Activated T-cell treated with anti-CD3 and anti-CD28 coated beads, Interleukin-2, amount 50 U/mL, for 48 hours (primary cell): ENCODE measurements at regions not wholly inside any gene's neighbourhood (a gene's known extent, or its start where the extent isn't known, plus 50 kb on each side); places are given as distances from the start of the nearest gene placed in this dataset.

ENCODE experiments used
- DNase-seq, 2 experiments: peaks; one replicate each; pipeline ENCODE4 v3.0.0-alpha.2; 2020

DNA sequence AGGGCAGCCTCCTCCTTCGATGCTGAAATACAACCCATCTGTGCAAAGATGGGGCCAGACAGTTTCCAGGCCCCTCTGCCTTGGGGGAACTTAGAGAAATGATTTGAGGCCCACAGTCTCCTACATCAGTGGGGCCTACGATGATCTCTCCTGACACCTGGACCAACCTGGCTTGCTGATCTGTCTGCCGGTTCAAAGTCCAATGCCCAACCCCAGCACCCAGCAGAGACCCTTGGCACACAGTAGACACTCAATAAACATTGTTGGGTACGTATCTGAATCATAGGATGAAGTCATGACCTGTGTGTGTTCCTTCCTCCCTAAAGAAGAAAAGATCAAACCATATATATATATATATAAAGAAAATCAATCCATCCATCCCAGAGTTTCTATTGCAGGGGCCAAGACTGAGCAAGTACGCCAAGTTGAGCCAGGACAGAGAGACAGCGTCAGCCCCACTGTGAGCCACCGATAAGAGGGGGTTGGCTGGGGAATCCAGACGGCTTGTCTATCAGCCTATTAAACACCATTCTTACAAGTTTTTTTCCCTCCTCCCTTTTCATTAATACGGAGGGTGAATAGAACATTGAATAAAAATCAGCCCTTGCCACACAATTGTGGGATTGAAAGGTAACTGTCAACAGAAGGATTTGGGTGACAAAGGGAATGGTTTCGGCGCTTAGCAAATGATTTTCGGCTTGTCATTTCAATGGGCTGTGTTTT lies 244.1 kb downstream of the MN1 start:
- no peak for DNase-seq

DNA sequence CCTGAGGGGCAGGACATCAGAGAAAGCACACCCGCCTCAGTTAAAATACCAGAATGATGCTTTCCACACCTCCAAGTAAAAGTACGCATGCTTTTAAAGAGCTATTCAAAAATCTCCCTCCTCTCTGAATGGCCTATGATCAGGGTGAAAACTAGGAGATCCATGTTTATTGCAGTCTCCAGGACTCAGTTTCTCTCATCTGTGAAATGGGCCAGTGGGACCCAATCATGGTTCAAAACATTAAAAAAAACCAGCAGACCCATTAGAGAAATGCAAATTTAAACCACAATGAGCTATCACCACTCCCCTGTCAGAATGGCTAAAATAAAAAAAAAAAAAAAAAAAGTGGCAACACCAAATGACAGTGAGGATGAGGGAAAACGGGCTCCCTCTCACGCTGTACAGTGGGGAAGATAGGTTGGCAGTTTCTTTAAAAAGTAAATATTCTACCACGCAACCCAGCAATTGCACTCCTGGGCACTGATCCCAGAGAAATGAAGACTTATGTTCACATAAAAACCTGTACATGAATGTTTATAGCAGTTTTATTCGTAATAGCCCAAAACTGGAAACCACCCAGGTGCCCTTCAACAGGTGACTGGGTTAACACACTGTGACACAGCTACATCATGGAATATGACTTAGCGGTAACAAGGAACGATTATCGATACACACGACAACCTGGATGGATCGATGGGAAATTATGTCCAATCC lies 242.7 kb downstream of the MN1 start:
- no peak for DNase-seq

DNA sequence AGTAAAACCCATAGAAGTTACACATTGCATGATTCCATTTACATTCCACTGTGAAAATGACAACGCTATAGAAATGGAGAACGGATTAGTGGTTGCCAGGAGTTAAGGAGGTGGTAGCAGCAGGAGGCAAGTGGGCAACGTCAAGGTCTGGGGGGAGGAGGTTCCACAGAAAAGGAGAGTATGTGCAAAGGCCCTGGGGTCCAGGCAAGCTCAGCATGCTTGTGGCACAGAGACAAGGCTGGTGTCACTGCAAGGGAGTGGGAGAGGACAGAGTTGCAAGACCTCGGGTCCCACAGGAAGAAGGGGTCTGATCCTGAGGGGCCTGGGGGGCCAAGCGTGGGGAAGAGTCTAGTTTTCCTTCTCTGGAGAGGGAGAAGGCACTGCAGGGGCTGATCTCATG lies 240.8 kb downstream of the MN1 start:
- DNase-seq, result no peak

DNA sequence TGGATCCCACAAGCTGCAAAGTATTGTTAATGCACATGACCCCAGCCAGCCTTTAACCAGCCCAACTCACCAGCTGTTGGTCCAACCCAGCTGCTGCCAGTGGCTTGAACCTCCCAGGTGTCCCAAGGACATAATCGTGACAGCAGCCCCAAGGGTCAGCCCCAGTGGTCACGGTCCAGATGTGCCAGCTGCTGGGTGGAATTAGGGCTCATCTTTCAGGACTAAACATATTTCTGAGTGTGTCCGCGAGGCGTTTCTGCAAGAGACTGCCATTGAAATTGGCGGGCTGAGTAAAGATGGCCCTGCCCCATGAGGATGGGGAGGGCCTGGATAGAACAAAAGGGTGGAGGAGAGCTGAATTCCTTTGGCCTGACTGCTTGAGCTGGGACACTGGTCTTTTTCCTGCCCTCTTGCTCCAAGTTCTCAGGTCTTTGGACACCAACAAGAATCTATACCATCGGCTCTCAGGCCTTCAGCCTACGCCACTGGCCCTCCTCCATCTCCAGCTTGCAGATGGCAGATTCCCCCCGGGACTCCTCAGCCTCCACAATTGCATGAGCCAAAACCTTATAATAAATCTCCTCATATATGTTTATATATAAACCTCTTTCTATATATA lies 240.2 kb downstream of the MN1 start:
- no peak for DNase-seq

DNA sequence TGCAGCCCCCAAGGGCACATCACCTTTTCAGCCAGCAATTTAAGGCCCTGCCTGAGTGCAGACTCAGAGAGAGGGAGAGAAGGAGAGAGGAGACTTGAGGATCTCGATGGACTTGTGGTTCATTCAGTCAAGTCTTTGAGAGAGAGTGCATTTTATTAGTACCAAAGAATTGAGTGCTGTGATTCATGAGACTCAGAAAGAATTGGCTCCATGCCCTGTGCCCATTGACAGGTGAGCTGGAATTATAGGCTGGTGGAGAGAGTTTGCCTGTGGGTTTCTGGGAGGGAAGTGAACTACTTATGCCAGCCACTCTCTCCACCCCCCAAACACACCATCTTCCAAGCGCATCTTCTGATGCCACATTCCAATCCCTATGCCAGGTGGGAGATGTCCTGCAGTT lies 236.8 kb downstream of the MN1 start:
- DNase-seq, result no peak

DNA sequence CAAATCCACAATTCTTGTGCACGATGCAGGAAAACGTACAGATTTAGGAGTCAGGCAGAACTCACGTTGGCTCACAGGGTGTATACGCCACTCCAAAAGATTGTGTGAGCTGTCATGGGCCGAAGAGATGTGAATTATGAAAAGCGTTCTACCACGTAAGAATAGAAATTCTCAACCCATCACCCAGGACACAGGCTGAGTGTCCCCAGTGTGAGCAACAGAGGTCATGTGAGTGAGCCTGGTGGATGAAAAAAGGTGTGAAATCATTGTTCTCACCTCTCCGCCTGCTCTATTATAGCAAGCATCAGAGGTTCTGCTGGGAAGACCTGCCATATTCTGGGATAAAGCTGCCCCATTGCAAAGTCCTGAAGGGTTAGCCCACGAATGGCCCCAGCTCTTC lies 235.0 kb downstream of the MN1 start:
- DNase-seq, result no peak

DNA sequence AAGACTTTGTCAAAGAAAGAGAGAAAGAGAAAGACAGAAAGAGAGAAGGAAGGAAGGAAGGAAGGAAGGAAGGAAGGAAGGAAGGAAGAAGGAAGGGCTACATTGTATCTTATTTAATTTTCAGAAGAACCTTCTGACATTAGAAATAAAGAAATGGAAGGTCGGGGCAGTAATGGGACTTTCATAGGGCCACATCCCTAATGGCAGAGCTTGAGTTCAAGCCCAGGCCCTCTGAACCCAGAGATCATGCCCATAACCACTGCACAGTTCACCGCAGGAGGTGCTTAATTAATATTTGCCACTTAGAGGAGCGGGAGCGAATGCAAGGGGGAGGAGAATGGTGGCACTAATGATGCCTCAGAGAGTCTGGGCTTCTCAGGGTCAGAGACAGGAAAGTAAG lies 233.3 kb downstream of the MN1 start:
- DNase-seq, result no peak

DNA sequence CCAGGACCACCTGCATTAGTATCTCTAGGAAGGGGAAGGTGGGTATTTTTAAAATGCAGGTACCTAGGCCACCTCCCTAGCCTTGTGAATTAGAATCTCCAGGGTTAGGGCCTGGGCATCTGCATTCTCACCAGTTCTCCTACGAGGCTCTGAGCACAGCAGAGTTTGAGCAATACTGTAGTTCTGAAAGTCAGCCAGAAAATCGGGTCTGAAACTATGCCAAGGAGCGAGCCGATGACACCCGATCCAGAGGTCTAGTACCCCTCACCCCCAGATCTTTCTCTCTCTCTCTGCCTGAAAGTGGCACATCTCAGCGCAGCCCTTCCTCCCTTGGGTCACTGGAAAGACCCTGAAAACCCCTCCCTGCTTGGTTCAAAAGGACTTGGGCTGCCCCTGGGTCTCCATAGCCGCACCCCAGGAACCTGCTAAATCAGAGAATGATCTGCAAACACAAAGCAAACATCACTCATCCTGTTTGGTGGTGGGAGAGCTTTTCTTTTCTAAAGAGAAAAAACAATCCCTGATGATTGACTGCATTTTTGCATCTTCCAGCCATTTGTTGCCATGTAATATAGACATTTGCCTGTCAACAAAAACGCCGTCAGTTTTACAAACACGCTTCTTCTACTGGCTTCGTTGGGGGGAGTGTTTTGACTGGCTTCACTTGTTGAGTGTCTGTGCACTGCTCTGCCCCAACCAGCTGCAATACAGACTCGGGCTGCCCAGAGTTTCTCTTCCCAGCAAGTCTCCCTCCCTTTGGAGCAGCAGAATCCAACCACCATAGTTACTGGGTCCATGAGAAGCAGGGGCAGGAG lies 229.9 kb downstream of the MN1 start:
- no peak for DNase-seq

DNA sequence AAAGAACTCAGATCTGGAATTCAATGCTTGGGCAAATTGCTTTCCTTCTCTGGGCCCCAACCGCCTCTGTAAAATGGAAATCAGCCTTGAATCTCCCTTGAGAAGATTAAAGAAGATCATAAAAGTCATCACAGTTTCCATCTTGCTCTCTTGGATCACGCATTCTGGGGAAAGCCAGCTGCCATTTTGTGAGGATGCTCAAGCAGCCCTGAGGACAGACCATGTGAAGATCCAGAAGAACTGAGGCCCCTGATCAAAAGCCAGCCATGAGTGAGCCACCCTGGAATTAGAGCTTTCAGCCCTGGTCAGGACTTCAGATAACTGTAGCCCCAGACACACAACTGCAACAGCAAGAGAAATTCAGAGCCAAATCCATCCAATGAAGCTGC lies 229.3 kb downstream of the MN1 start:
- no peak for DNase-seq

DNA sequence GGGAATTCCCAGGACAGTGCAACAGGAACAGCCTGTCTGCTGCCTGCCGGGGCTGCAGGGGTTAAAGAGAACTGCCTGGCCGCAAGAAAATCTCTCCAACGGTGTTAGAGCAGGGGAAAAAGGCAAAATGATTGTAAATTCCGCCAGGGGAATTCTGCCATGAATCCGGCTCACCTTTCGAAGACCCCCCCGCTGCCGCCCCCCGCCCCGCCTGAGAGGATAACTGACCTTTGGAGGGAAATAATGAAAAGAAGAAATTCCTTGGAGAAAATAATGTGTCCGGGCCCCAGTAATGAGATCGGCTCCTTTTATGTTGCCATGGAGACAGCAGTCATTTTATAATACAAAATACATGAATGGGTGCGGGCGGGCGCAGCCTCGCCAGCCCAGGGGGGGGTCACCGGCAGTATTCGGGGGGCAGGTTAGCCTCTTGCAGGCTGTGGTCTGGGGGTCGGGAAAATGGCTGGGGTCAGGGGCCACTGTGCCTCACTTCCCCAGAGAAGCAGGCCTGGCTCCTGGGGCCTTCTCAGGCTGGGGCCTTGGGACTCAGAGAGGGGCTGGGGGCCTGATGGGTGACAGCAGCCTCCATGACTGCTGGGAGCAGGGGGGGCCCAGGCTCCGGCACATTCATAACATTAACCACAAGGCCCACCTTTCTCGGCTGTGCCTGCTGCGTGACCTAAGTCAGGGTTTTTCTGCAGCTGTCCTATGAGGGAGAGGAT lies 228.1 kb downstream of the MN1 start:
- no peak for DNase-seq

DNA sequence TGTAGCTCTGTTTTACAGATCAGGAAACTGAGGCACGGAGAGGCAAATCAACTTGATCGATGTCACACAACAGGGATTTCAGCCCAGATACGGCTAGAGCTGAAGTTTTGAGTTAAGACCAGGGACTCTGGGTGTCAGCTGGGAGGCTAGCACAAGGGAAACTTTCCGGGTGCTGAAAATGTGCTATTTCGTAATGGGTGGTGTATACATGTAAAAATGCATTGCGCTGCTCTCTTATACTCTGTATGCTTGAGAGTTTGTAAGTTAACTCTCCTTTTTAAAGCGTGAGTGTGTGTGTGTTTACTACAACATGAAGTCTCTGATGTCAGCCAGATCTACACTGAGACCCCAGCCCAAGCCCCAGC lies 227.6 kb downstream of the MN1 start:
- no peak for DNase-seq

DNA sequence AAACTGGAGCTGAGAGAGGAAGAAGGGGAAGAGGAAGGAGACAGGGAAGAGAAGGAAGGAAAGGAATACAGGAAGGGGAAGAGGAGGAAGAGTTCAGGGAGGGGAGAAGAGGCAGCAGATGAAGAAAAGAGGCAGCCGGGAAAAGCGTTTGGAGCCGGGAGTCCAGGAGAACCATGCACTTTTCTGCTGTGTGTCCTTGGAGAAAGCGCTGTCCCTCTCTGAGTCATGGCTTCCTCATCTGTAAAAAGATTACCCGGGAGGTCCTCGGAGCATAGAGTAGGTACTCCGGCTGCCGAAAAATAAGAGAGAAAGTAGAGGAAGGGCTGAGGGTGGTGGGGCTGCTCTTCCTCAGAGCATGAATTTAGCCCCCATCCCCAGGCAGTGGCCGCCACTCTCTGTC lies 226.9 kb downstream of the MN1 start:
- no peak for DNase-seq

DNA sequence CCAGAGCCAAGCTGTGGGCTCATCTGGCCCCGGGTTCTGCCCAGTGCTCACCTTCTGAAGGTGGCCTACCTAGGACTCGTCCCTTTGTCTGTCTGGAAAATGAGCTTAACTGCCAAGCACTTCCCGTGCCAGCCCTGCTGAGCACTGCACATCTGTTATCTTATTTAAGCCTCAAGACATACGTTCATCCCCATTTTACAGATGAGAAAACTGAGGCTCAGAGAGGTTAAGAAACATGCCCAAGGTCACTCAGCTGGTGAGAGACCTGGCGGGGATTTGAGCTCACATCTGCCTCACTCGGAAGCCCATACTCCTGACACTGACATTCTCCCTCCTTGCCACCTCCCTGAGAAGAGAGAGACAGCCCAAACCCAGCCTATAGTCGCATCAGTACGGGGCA lies 226.2 kb downstream of the MN1 start:
- DNase-seq, result no peak

DNA sequence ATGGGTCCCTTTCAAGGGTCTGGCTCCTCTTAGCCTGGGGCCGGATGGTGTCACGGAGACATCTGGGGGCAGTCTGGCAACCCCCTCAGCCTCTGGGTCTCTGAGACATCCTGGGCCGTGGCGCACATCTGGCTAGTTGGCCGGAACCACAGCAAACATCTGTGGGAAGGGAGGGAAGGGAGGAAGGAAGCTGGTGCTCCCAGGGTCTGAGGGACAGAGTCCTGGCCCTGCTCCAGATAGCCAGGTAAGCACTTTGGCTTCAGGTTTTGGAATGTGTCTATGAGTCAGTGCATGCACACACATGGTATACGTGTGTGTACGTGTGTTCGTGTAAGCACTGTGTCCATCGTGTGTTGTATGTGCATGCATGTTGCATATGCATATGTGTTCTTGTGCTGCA lies 225.1 kb downstream of the MN1 start:
- DNase-seq, result no peak

DNA sequence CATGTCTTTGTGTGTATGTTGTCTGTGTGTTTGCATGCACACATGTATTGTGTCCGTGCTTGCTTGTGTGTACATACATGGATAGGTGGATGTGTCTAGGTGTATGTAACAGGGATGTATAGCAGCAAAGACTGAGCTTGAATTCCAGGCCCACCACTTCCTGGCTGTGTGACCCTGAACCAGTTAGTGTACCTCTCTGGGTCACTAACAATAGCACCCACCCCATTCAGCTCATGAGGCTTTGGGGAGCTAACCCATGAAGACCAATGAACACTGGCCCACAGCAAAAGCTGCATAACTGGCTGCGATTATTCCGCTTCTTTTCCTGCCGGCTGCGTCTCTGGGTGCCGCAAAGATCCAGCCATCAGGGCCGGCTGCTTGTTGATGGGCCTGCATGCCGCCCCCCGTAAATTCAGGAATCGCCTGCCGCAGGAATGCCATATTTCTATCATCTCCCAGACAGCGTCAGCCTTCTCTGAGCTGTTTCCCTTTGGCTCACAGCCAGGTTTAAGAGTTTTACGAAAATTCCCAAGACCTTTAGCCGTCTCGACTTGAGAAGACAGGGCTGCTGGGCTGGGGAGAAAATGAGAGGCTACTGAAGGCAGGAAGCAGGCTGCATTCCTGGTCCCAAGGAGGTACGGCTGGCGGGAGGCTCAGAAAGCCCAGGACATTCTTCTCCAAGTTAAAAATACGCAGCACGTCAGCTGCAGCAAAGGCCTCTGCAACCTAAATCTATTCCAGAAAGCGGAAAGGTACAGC lies 224.6 kb downstream of the MN1 start:
- DNase-seq, result no peak

DNA sequence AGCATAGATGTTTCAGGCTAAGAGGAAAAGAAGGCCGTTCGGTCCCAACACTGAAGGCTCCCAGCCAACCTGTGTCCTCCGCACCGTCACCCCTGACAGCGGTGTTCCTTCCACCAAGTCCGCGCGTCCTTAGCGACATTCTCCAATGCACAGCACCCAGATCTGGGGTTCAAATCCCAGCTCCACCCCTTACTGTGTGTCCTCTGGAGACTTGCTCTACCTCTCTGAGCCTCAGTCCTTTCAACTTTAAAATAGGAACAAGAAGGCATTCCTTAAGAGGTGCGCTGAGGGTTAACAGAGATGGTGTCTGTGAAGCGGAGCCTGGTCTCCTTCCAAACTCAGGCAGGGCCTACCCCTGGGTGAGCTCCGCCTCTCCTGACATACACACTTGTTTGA lies 224.0 kb downstream of the MN1 start:
- no peak for DNase-seq

DNA sequence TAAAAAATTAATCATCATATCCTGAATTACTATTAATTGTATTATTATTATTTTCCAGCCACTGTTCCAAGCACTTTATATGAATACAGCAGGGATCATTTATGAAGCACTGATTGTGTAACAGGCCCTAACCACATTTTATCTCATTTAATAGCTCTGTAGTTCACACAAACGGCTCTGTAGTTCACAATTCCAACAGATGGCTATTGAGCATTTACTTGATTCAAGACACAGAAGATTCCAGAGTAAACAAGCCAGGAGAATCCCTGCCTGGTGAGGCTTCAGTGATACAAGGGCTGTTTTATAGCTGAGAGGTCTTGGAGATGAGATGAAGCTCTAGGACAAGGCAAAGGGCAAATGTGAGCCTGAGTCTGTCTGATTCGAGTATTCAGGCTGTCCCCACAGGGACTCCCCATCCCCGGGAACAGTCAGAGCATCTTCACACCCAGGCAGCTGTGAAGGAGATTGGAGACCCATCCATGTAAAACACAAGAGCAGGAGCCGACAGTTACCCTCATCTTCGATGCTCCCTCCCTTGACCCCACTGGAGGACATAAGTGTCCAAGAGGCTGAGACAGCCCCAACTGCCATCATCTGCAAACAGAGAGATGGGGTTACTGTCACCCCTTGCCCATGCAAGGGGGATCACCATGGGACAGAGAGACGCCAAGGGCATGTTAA lies 222.5 kb downstream of the MN1 start:
- no peak for DNase-seq

DNA sequence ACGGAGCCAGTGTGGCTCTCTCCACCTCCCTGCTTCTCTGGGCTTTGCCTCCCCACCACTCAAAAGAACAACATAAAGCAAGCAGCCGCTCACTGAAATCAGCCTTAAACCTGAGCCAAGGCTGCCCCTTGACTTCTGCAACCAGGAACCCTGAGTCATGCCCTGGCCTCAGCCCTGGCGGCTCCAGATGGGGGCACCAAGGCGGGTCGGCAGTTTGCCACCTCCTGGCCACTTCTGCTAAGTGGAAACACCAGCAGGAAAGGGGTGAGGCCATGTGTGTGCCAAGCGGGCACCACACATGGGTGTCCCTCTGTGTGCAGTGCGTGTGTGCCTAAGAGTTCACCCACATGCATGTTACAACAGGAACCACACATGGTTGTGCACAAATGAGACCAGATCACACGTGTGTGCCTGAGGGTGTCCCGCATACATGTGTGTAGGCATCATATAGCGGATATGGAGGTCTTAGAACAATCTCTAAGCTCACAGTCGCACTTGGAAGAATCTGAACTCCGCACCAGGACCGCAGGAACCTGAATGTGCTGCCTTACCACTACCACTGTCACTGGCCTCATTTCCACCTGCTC lies 221.2 kb downstream of the MN1 start:
- DNase-seq, result no peak

DNA sequence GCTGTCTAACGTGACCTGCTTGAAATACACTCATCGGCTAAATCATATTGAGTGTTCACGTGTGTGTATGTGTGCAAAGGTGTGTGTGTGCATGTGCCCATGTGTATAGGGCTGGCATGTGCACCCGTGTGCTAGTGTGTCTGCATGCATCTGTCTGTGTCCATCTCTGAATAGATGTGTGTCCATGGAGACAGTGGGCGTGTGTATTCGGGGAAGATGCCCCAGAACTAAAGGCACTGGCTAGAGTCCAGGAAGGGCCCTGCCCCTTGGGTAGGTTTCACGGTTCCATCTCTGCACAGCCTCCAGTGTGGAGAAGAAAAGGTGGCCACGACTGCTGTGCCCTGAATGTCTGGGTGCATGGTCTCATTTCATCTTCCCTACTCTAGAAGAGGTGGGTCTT lies 220.3 kb downstream of the MN1 start:
- no peak for DNase-seq

DNA sequence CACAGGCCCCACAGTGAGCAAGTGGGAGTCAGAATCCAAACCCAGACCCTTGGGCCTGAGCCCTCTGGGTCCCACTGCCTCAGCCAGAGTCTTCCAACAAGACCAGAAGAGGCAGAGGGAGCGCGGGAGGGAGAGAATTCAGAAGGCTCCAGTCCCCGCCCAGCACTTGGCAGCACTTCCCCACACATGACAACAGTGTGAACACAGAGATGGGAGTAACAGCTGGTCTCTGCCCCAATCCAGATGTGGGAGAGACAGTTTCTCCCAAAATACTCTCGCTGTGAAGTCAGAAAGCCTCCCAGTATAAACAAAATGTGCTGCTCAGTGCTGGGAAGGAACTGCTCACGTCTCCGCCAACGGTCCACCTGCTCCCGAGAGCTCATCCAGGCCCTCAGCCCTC lies 219.9 kb downstream of the MN1 start:
- DNase-seq, result no peak

DNA sequence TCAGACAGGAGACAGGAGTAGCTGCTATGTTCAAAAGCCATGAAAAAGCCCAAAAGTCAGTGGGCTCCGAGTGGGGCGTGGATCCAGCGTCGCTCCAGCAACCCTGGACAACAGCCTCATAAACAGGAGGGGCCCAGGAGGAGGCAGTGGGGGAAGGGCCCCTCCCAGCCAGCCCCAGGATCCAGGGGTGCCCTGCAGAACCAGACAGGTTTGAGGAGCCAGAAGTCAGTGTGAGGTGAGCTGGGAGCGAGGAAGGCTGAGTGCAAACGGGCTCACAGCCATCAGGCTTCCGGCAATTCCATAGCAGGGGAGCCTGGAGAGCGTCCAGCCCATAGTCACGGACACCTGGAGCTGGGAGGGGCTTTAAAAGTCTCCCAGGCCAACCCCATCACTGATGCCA lies 217.7 kb downstream of the MN1 start:
- no peak for DNase-seq
